Thyroid gland (tissue), 4 donors: ENCODE measurements at regions not wholly inside any gene's neighbourhood (a gene's known extent, or its start where the extent isn't known, plus 50 kb on each side); places are given as distances from the start of the nearest gene placed in this dataset.

Source experiments
- POLR2A ChIP-seq, 2 donors: fragments of 450-650 bp; IDR thresholded peaks; one replicate each; pipeline ENCODE4 v1.6.1; 2017; ENCODE audit warnings: antibody characterized with exemption in 2 of 2, mild to moderate bottlenecking in 2 of 2, moderate library complexity in 1 of 2
- TF ChIP-seq, protein P1 (sequence below), 6 experiments: fragments of 200-600 bp in 3 of 6; fragments of 450-650 bp in 3 of 6; sonication (generic) in 3 of 6; IDR thresholded peaks; one replicate each; pipeline ENCODE4 v1.5.1; 2016 to 2019; ENCODE audit warnings: antibody characterized with exemption in 6 of 6, mild to moderate bottlenecking in 2 of 6, inconsistent platforms in 1 of 6, moderate library complexity in 1 of 6

DNA sequence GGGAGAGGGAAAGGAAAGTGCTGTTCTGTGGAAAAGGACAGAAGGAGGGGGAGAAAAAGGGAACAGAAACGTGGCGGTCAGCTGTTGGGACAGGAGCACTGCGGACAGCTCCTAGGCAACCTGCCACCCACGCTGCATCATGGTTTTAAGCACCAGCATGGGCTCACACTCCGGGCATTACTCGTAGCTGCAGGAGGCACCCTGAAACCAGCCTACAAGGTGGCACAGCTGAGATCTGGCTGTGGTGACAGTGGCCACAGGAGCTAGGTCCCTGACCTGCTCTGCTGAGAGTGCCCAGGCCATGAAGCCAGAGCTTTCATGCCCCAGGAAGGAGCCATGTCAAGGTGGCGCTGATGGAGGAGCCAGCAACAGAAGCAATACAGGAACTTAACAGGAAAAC is 161.4 kb upstream of the ST8SIA2 start:
- TF ChIP-seq, protein P1, sequence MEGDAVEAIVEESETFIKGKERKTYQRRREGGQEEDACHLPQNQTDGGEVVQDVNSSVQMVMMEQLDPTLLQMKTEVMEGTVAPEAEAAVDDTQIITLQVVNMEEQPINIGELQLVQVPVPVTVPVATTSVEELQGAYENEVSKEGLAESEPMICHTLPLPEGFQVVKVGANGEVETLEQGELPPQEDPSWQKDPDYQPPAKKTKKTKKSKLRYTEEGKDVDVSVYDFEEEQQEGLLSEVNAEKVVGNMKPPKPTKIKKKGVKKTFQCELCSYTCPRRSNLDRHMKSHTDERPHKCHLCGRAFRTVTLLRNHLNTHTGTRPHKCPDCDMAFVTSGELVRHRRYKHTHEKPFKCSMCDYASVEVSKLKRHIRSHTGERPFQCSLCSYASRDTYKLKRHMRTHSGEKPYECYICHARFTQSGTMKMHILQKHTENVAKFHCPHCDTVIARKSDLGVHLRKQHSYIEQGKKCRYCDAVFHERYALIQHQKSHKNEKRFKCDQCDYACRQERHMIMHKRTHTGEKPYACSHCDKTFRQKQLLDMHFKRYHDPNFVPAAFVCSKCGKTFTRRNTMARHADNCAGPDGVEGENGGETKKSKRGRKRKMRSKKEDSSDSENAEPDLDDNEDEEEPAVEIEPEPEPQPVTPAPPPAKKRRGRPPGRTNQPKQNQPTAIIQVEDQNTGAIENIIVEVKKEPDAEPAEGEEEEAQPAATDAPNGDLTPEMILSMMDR (IDR thresholded peaks at IDR 0.05): no peak
- TF ChIP-seq POLR2A (IDR thresholded peaks at IDR 0.05): no peak
